Naive thymus-derived CD4-positive, alpha-beta T cell (primary cell): ENCODE measurements at regions not wholly inside any gene's neighbourhood (a gene's known extent, or its start where the extent isn't known, plus 50 kb on each side); places are given as distances from the start of the nearest gene placed in this dataset.

Experiments used
- ATAC-seq: fragments of 150-1000 bp; cut with Tn5 transposase; 2 replicates; pipeline ENCODE4 v1.10.0; 2021; ENCODE audit warnings: mild to moderate bottlenecking, moderate library complexity
- CTCF ChIA-PET: fragments of 350-600 bp; sonication (Branson Sonifier 250); formaldehyde crosslinking; loops from one replicate; lab custom pipeline; 2021; ENCODE audit warnings: antibody characterized with exemption; lab: Charles Lee
- POLR2A ChIA-PET: fragments of 350-600 bp; sonication (Branson Sonifier 250); formaldehyde crosslinking; loops from one replicate; lab custom pipeline; 2021; ENCODE audit warnings: antibody characterized with exemption, inconsistent platforms; lab: Charles Lee
- DNase-seq, 9 donors: peaks; one replicate each; pipeline versions ENCODE4 v3.0.0 to v3.0.0-alpha.2; 2020 to 2022; ENCODE audit warnings: mixed read lengths in 1 of 9
- H3K27ac ChIP-seq: one replicate; pipeline ENCODE4 v1.7.0; 2013; ENCODE audit warnings: mild to moderate bottlenecking, low read depth, low read length, moderate library complexity
- H3K27me3 ChIP-seq, 2 donors: one replicate each; pipeline ENCODE4 v1.7.0; 2013; ENCODE audit warnings: low read length in 2 of 2, mild to moderate bottlenecking in 2 of 2, moderate library complexity in 2 of 2; ENCODE audit not compliant: control insufficient read depth in 2 of 2, insufficient read depth in 2 of 2
- H3K36me3 ChIP-seq, 3 experiments: 1 replicate in 2 of 3; 2 replicates in 1 of 3; pipeline ENCODE4 v1.7.0; 2013; ENCODE audit warnings: low read length in 3 of 3, mild to moderate bottlenecking in 3 of 3, moderate library complexity in 1 of 3; ENCODE audit not compliant: insufficient read depth in 3 of 3, control insufficient read depth in 2 of 3
- H3K4me1 ChIP-seq, 2 donors: one replicate each; pipeline ENCODE4 v1.7.0; 2013; ENCODE audit warnings: low read length in 2 of 2, mild to moderate bottlenecking in 2 of 2, moderate library complexity in 1 of 2; ENCODE audit not compliant: control insufficient read depth in 2 of 2, insufficient read depth in 2 of 2
- H3K4me3 ChIP-seq: 2 replicates; pipeline ENCODE4 v1.7.0; 2013; ENCODE audit warnings: mild to moderate bottlenecking, low read length
- H3K9me3 ChIP-seq, 3 experiments: 1 replicate in 2 of 3; 2 replicates in 1 of 3; pipeline ENCODE4 v1.7.0; 2013; ENCODE audit warnings: low read length in 3 of 3; ENCODE audit not compliant: control insufficient read depth in 2 of 3
- H3K27ac Mint-ChIP-seq, 9 donors: one replicate each; pipeline ENCODE4 v1.8.0; 2020 to 2022; ENCODE audit warnings: mixed read lengths in 9 of 9, mild to moderate bottlenecking in 8 of 9, moderate library complexity in 5 of 9, inconsistent platforms in 2 of 9
- H3K27me3 Mint-ChIP-seq, 5 donors: one replicate each; pipeline ENCODE4 v1.8.0; 2021 to 2022; ENCODE audit warnings: mixed read lengths in 5 of 5, mild to moderate bottlenecking in 1 of 5
- H3K36me3 Mint-ChIP-seq, 5 donors: one replicate each; pipeline ENCODE4 v1.8.0; 2020 to 2022; ENCODE audit warnings: mixed read lengths in 5 of 5, mild to moderate bottlenecking in 3 of 5, inconsistent platforms in 1 of 5
- H3K4me1 Mint-ChIP-seq, 7 donors: one replicate each; pipeline ENCODE4 v1.8.0; 2020 to 2022; ENCODE audit warnings: mixed read lengths in 7 of 7, mild to moderate bottlenecking in 3 of 7, inconsistent platforms in 1 of 7
- H3K4me3 Mint-ChIP-seq, 10 donors: one replicate each; pipeline ENCODE4 v1.8.0; 2020 to 2022; ENCODE audit warnings: mild to moderate bottlenecking in 10 of 10, mixed read lengths in 10 of 10, moderate library complexity in 6 of 10, inconsistent platforms in 2 of 10
- H3K9me3 Mint-ChIP-seq, 11 donors: one replicate each; pipeline ENCODE4 v1.8.0; 2020 to 2022; ENCODE audit warnings: mixed read lengths in 11 of 11, mild to moderate bottlenecking in 4 of 11, inconsistent platforms in 1 of 11, moderate library complexity in 1 of 11
- intact Hi-C, 2 donors: fragments of 100-400 bp; cut with micrococcal nuclease; formaldehyde crosslinking; loops; one replicate each; pipeline ENCODE4 v1.15.1; 2023

DNA sequence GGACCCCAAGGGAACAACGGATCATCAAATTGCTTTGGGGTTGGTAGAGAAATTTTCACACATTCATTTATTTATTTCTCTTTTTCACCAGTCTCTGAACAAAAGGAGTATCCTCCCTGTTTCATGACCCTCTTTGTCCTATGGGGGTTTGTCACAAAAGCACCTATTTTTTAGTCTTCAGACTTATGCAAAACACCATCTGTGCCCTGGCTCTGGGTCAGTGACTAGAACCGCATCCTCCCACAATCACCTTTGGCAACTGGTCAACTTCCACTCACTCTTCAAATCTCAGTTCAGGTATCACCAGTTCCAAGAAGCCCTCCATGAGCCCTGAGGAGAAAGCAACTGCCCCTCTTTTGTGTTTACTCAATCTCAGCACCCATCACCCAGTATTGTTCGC lies 395.7 kb downstream of the CDK5RAP2 start:
- ChIA-PET POLR2A (no interaction called here), CTCF (no interaction called here)
- DNase-seq (no peak), ATAC-seq (no peak)
- Histone ChIP-seq H3K27me3 (no peaks in the 10 kb centered on the region), H3K27ac (no peak overlapping the region), H3K9me3 (no peaks in the 10 kb centered on the region), H3K4me1 (no peaks in the 10 kb centered on the region), H3K36me3 (no peaks in the 10 kb centered on the region), H3K4me3 (no peak overlapping the region)
- peaks cover 0 to 9% (median 6%) of the 10 kb centered on the region in 11 donors for H3K9me3 Mint-ChIP-seq
- no peaks in the 10 kb centered on the region for H3K36me3 Mint-ChIP-seq
- H3K27me3 Mint-ChIP-seq = peaks cover 2 to 14% (median 7%) of the 10 kb centered on the region in 5 donors
- intact Hi-C loops = no loop called here
- no peak overlapping the region for H3K4me3 Mint-ChIP-seq
- no peak overlapping the region for H3K27ac Mint-ChIP-seq
- no peaks in the 10 kb centered on the region for H3K4me1 Mint-ChIP-seq

DNA sequence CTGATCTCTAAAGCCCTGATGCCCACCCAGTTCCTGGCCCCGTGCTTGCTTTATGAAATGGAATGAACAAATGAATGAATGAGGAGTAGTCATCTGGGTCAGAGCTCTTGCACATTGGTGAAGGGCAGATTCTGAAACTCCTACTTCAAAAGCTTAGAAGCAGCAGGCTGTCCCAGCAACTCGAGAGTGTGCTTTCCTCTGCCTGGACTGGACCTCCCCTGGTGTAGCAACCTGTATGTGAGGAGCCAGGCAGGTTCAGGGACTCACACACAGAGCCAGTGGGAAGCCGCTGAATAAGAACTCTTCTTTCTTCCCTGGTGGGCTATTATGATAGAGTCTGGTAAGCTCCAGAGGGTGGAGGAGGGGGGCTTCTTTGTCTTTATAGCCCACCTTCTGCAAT lies 396.4 kb downstream of the CDK5RAP2 start:
- Histone ChIP-seq H3K27me3 (no peaks in the 10 kb centered on the region), H3K9me3 (no peaks in the 10 kb centered on the region), H3K36me3 (no peaks in the 10 kb centered on the region), H3K27ac (no peak overlapping the region), H3K4me3 (no peak overlapping the region), H3K4me1 (no peaks in the 10 kb centered on the region)
- Mint-ChIP-seq H3K27ac (no peak overlapping the region), H3K4me1 (no peaks in the 10 kb centered on the region), H3K4me3 (no peak overlapping the region), H3K27me3 (peaks cover 2 to 14% (median 5%) of the 10 kb centered on the region in 5 donors), H3K9me3 (peaks cover 0 to 15% (median 5%) of the 10 kb centered on the region in 11 donors), H3K36me3 (no peaks in the 10 kb centered on the region)
- ATAC-seq (no peak), DNase-seq (no peak)
- CTCF ChIA-PET = no interaction called here
- POLR2A ChIA-PET = no interaction called here
- intact Hi-C loops = no loop called here

DNA sequence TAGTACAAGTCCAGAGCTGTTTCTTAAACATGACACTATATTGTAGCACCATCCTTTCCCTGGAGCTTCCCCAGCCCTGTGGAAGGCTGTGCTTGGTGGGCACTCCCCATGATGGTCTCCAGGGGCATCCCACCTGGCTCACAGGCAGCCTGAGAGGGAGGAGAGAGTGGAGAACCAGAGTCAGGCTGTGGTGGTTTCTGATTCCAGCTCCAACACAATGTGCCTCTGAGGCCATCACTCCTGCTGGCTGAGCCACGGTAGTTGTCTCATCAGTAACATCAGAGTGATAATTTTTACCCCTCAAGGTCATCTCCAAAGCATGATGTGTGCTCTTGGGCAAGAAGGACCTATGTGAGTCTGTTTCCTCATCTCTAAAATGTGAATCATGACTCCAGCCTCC lies 398.0 kb downstream of the CDK5RAP2 start:
- ATAC-seq = no peak
- no peaks in the 10 kb centered on the region for H3K36me3 Mint-ChIP-seq
- H3K9me3 ChIP-seq = no peaks in the 10 kb centered on the region
- no peak for DNase-seq
- intact Hi-C loops = no loop called here
- ChIA-PET CTCF (no interaction called here), POLR2A (no interaction called here)
- no peaks in the 10 kb centered on the region for H3K4me1 ChIP-seq
- H3K36me3 ChIP-seq = no peaks in the 10 kb centered on the region
- H3K27ac ChIP-seq = no peak overlapping the region
- H3K27me3 ChIP-seq = no peaks in the 10 kb centered on the region
- H3K4me1 Mint-ChIP-seq = no peaks in the 10 kb centered on the region
- H3K4me3 ChIP-seq = no peak overlapping the region
- H3K4me3 Mint-ChIP-seq = no peak overlapping the region
- H3K27me3 Mint-ChIP-seq = peaks cover 0 to 10% (median 2%) of the 10 kb centered on the region in 5 donors
- no peak overlapping the region for H3K27ac Mint-ChIP-seq
- peaks cover 0 to 24% (median 6%) of the 10 kb centered on the region in 11 donors for H3K9me3 Mint-ChIP-seq

DNA sequence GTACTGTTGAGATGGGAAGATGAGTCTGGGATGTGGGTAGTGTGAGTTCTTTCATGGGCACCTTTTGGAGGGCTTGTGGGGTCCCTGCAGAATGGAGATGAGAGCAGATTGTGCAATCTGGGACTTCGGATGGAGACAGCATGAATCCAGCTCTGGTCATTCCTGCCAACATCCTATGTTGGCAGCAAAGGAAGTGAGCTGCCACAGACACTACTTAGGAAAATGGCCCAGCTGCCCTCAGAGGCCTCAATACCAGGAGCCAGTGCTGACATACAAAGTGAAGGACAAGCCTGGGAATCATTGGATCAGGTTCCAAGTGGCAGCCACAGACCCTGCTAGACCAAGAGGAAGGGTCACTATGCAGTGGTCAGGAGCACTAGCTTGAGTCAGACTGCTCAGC lies 402.8 kb downstream of the CDK5RAP2 start:
- H3K4me3 Mint-ChIP-seq = no peak overlapping the region
- H3K27ac Mint-ChIP-seq = no peak overlapping the region
- Histone ChIP-seq H3K9me3 (no peaks in the 10 kb centered on the region), H3K4me1 (no peaks in the 10 kb centered on the region), H3K27ac (no peak overlapping the region), H3K27me3 (no peaks in the 10 kb centered on the region), H3K36me3 (no peaks in the 10 kb centered on the region), H3K4me3 (no peak overlapping the region)
- H3K27me3 Mint-ChIP-seq = peaks cover 0 to 11% (median 2%) of the 10 kb centered on the region in 5 donors
- ATAC-seq (no peak), DNase-seq (no peak)
- ChIA-PET CTCF (no interaction called here), POLR2A (no interaction called here)
- peaks cover 0 to 19% (median 7%) of the 10 kb centered on the region in 11 donors for H3K9me3 Mint-ChIP-seq
- H3K36me3 Mint-ChIP-seq = no peaks in the 10 kb centered on the region
- no peaks in the 10 kb centered on the region for H3K4me1 Mint-ChIP-seq
- intact Hi-C loops = no loop called here

DNA sequence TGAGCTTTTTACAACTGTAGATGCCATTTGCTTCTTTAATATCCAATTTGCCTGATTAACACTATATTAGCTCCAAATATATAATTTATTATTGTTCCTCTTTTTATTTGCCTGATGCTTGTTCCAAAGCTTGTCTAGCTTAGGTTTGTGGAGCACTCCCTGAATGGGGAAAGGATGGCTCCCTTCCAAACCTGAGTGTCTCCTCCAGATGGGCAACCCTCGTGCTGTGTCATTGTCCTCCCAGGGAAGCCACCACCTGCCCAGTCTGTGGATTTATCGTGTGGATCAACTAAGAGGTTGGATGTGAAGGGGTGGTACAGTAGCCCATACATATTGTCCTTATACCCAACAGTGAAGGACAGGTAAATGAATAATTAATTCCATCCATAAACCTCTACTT lies 404.9 kb downstream of the CDK5RAP2 start:
- DNase-seq (no peak), ATAC-seq (no peak)
- H3K36me3 Mint-ChIP-seq = no peaks in the 10 kb centered on the region
- peaks cover 0 to 19% (median 12%) of the 10 kb centered on the region in 5 donors for H3K27me3 Mint-ChIP-seq
- ChIA-PET CTCF (no interaction called here), POLR2A (no interaction called here)
- H3K27ac ChIP-seq = no peak overlapping the region
- no peak overlapping the region for H3K4me3 ChIP-seq
- peaks cover 0 to 20% (median 10%) of the 10 kb centered on the region in 11 donors for H3K9me3 Mint-ChIP-seq
- H3K4me3 Mint-ChIP-seq = no peak overlapping the region
- intact Hi-C loops = no loop called here
- H3K9me3 ChIP-seq = no peaks in the 10 kb centered on the region
- no peak overlapping the region for H3K27ac Mint-ChIP-seq
- H3K27me3 ChIP-seq = no peaks in the 10 kb centered on the region
- H3K4me1 Mint-ChIP-seq = no peaks in the 10 kb centered on the region
- no peaks in the 10 kb centered on the region for H3K4me1 ChIP-seq
- H3K36me3 ChIP-seq = no peaks in the 10 kb centered on the region

DNA sequence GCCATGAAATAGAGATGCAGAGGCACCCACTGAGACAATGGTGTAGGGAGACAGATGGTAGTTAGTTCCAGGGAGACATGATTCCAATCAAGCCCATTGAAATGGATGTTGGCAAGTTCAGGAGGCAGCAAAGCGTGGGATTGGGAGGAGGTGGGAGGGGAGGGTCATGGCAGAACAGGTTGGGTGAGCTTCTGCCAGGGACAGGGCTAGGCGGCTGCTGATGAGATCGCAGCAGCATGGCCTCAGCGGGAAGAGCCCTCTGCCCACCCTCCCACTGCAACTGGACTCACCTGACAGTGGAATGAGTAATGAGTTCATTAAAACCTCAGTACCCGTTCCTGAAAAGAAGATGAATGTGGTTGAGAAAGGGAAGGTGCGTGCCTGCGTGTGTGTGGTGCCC lies 418.2 kb downstream of the CDK5RAP2 start:
- intact Hi-C loops = no loop called here
- DNase-seq = no peak
- Histone ChIP-seq H3K36me3 (no peaks in the 10 kb centered on the region), H3K27ac (no peak overlapping the region), H3K4me3 (no peak overlapping the region), H3K4me1 (no peaks in the 10 kb centered on the region), H3K9me3 (no peaks in the 10 kb centered on the region), H3K27me3 (no peaks in the 10 kb centered on the region)
- ATAC-seq = no peak
- CTCF ChIA-PET = no interaction called here
- H3K27me3 Mint-ChIP-seq = peaks cover 0 to 5% (median 0%) of the 10 kb centered on the region in 5 donors
- peaks cover 0 to 4% (median 0%) of the 10 kb centered on the region in 5 donors for H3K36me3 Mint-ChIP-seq
- POLR2A ChIA-PET = no interaction called here
- H3K4me3 Mint-ChIP-seq = no peak overlapping the region
- H3K9me3 Mint-ChIP-seq = peaks cover 2 to 11% (median 5%) of the 10 kb centered on the region in 11 donors
- no peak overlapping the region for H3K27ac Mint-ChIP-seq
- H3K4me1 Mint-ChIP-seq = no peaks in the 10 kb centered on the region

DNA sequence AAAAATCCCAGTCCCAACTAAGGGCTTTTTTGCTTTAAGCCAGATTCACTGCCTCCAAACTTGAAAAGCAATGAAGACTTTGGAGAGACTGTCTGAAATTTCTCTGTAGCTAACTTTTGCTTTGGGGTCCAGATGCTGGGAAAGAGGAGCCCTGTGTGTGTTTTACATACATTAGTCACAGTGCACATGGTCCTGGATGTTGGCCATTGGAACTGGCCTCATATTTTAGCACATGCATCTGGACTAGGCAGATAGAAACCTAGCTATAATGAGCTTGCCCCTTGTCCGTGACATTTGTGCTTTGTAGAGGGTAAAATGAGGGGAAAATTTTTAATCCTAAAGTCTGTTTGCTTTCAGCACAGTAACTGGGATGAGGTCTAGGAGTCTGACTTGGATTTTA lies 421.7 kb downstream of the CDK5RAP2 start:
- H3K27me3 Mint-ChIP-seq = peaks cover 0 to 7% (median 0%) of the 10 kb centered on the region in 5 donors
- H3K36me3 Mint-ChIP-seq = peaks cover 0 to 4% (median 0%) of the 10 kb centered on the region in 5 donors
- ATAC-seq (no peak), DNase-seq (no peak)
- POLR2A ChIA-PET = no interaction called here
- peaks cover 0 to 14% (median 7%) of the 10 kb centered on the region in 11 donors for H3K9me3 Mint-ChIP-seq
- Histone ChIP-seq H3K27ac (no peak overlapping the region), H3K9me3 (no peaks in the 10 kb centered on the region), H3K4me1 (no peaks in the 10 kb centered on the region), H3K4me3 (no peak overlapping the region), H3K27me3 (no peaks in the 10 kb centered on the region), H3K36me3 (no peaks in the 10 kb centered on the region)
- CTCF ChIA-PET = no interaction called here
- H3K4me3 Mint-ChIP-seq = no peak overlapping the region
- H3K27ac Mint-ChIP-seq = no peak overlapping the region
- intact Hi-C loops = no loop called here
- no peaks in the 10 kb centered on the region for H3K4me1 Mint-ChIP-seq
